Stomach (tissue), 8 donors: ENCODE measurements at regions not wholly inside any gene's neighbourhood (a gene's known extent, or its start where the extent isn't known, plus 50 kb on each side); places are given as distances from the start of the nearest gene placed in this dataset.

Source experiments
- DNase-seq, 2 donors: peaks; one replicate each; pipeline versions ENCODE4 v3.0.0 to v3.0.0-alpha.2; 2013 to 2019
- H3K27ac ChIP-seq, 5 donors: fragments of 200-600 bp in 4 of 5; sonication (generic) in 4 of 5; one replicate each; pipeline ENCODE4 v1.5.1; 2013 to 2019; ENCODE audit warnings: mild to moderate bottlenecking in 1 of 5, moderate library complexity in 1 of 5
- H3K27me3 ChIP-seq, 3 donors: fragments of 200-600 bp; sonication (generic); one replicate each; pipeline ENCODE4 v1.5.1; 2017 to 2019; ENCODE audit warnings: mixed run types in 1 of 3
- H3K36me3 ChIP-seq, 4 donors: fragments of 200-600 bp; sonication (generic); 1 replicate in 3 of 4; 2 replicates in 1 of 4; pipeline ENCODE4 v1.5.1; 2016 to 2019
- H3K4me1 ChIP-seq, 4 donors: fragments of 200-600 bp; sonication (generic); one replicate each; pipeline ENCODE4 v1.5.1; 2016 to 2019
- H3K4me3 ChIP-seq, 4 donors: fragments of 200-600 bp; sonication (generic) in 3 of 4; one replicate each; pipeline ENCODE4 v1.5.1; 2016 to 2019; ENCODE audit warnings: mild to moderate bottlenecking in 1 of 4
- H3K9me3 ChIP-seq, 4 donors: fragments of 200-600 bp; sonication (generic); one replicate each; pipeline ENCODE4 v1.5.1; 2016 to 2019
- EP300 ChIP-seq: sonication (generic); formaldehyde crosslinking; IDR thresholded peaks from one replicate; pipeline ENCODE4 v1.6.1; 2017; ENCODE audit warnings: antibody characterized with exemption
- POLR2A ChIP-seq, 4 donors: fragments of 450-650 bp; IDR thresholded peaks; one replicate each; pipeline ENCODE4 v1.6.1; 2016; ENCODE audit warnings: antibody characterized with exemption in 4 of 4, control low read depth in 2 of 4, mild to moderate bottlenecking in 1 of 4, moderate library complexity in 1 of 4
- POLR2AphosphoS5 ChIP-seq, 3 donors: sonication (generic); formaldehyde crosslinking; IDR thresholded peaks; one replicate each; pipeline ENCODE4 v1.6.1; 2016; ENCODE audit warnings: antibody characterized with exemption in 3 of 3
- WGBS, 5 donors: extraction: QIAGEN DNeasy Blood & Tissue Kit in 3 of 5; methylation state at CpG; one replicate each; pipeline versions ENCODE4 v1.1.5 to v1.1.7; 2013 to 2018; 5-methylcytosine and 5-hydroxymethylcytosine counted together
- intact Hi-C: fragments of 100-400 bp; cut with DNase I; formaldehyde crosslinking; loops from one replicate; pipeline ENCODE4 v1.15.1; 2023; ENCODE audit warnings: low total_unique reads
- TF ChIP-seq, protein P1 (sequence below), 7 experiments: fragments of 450-650 bp in 4 of 7; fragments of 200-600 bp in 3 of 7; sonication (generic) in 3 of 7; IDR thresholded peaks; one replicate each; pipeline ENCODE4 v1.5.1; 2016 to 2019; ENCODE audit warnings: antibody characterized with exemption in 7 of 7, control low read depth in 2 of 7, mild to moderate bottlenecking in 1 of 7
- donor health status: healthy with polysubstance abuse.
- donor health status: Bipolar disorder and iron deficiency.
- donor health status: healthy.

DNA sequence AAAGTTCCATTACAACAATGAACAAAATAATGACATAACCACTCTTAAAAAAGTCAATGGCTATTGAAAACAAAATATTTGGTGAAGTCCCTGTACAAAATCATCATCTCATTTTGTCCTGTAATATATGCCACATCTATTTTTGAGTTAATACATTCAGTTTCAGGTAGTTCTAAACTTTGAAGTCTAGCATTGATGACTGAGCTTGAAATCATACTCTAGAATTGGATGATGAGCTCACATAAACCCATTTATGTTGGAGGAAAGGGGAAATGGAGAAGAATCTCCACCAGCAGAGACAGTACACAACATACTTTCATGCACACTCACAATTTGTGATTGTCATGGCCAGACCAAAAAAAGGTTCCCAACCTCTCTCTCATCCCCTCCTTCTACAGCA is 371.1 kb upstream of the NR3C2 start:
- intact Hi-C loops, result no loop called here
- no peaks in the 10 kb centered on the region for H3K4me1 ChIP-seq

DNA sequence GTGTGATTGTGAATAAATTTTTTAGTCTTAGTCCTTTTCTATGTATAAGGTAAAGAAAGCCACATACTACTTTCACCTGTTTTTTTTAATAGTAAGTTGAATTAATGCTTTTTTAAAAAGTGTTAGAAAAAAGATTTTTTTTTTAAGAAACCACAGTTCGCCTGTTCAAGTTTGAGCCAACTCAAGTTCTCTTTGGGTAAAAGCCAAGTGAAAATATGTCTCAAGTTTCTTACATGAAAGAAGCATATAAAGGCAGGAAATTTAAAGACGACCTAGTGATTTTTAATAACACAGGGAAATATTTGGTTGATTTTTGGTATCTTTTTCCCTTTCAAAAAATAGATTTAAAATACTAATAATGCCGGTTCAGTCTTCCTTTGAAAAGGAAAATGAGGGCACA is 369.9 kb upstream of the NR3C2 start:
- H3K27ac ChIP-seq, result no peak overlapping the region
- no peak overlapping the region for H3K4me3 ChIP-seq
- intact Hi-C loops, result no loop called here
- WGBS, 5 donors, result 38 to 72% (median 66%) methylated on average over 3 of the region's 3 CpGs
- no peaks in the 10 kb centered on the region for H3K27me3 ChIP-seq
- H3K9me3 ChIP-seq, result no peaks in the 10 kb centered on the region
- no peak for TF ChIP-seq POLR2A (IDR thresholded peaks at IDR 0.05)
- no peak for TF ChIP-seq EP300
- TF ChIP-seq, protein P1, sequence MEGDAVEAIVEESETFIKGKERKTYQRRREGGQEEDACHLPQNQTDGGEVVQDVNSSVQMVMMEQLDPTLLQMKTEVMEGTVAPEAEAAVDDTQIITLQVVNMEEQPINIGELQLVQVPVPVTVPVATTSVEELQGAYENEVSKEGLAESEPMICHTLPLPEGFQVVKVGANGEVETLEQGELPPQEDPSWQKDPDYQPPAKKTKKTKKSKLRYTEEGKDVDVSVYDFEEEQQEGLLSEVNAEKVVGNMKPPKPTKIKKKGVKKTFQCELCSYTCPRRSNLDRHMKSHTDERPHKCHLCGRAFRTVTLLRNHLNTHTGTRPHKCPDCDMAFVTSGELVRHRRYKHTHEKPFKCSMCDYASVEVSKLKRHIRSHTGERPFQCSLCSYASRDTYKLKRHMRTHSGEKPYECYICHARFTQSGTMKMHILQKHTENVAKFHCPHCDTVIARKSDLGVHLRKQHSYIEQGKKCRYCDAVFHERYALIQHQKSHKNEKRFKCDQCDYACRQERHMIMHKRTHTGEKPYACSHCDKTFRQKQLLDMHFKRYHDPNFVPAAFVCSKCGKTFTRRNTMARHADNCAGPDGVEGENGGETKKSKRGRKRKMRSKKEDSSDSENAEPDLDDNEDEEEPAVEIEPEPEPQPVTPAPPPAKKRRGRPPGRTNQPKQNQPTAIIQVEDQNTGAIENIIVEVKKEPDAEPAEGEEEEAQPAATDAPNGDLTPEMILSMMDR (IDR thresholded peaks at IDR 0.05), result no peak
- no peak for TF ChIP-seq POLR2AphosphoS5 (IDR thresholded peaks at IDR 0.05)
- H3K4me1 ChIP-seq, result no peaks in the 10 kb centered on the region
- DNase-seq, result no peak
- no peaks in the 10 kb centered on the region for H3K36me3 ChIP-seq

More for the DNA sequence above, 371.1 kb upstream of the NR3C2 start:
- no peak for DNase-seq
- TF ChIP-seq EP300 (no peak), POLR2AphosphoS5 (IDR thresholded peaks at IDR 0.05) (no peak), POLR2A (IDR thresholded peaks at IDR 0.05) (no peak)
- TF ChIP-seq, protein P1 (IDR thresholded peaks at IDR 0.05), result no peak
- Histone ChIP-seq H3K4me3 (no peak overlapping the region), H3K27me3 (no peaks in the 10 kb centered on the region), H3K36me3 (no peaks in the 10 kb centered on the region), H3K9me3 (no peaks in the 10 kb centered on the region), H3K27ac (no peak overlapping the region)

DNA sequence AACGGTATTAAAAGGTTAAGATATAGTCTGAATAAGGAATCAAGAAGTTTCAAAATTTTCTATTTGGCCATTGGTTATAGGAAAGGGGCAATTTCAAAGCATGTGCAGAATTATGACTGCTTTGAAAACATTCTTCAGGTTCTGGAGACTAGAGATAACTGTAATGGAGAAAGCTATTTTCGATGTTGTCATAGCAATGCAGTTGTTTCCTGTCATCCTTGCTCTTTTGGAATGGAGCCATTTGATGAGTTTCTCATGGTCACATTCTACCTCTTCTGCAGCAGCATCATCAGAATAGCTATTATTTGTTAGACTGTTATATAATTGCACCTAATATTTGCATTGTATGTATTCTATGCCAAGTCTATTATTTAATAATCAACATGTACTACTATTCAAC is 368.2 kb upstream of the NR3C2 start:
- Histone ChIP-seq H3K27me3 (no peaks in the 10 kb centered on the region), H3K4me3 (no peak overlapping the region), H3K27ac (no peak overlapping the region), H3K9me3 (peaks cover 0 to 8% (median 3%) of the 10 kb centered on the region in 4 donors), H3K36me3 (no peaks in the 10 kb centered on the region), H3K4me1 (no peaks in the 10 kb centered on the region)
- WGBS, 5 donors, result 88 to 97% (median 91%) methylated on average over 2 of the region's 2 CpGs
- TF ChIP-seq, protein P1 (IDR thresholded peaks at IDR 0.05), result no peak
- TF ChIP-seq POLR2AphosphoS5 (IDR thresholded peaks at IDR 0.05) (no peak), EP300 (no peak), POLR2A (IDR thresholded peaks at IDR 0.05) (no peak)
- intact Hi-C loops, result no loop called here
- DNase-seq, result no peak

DNA sequence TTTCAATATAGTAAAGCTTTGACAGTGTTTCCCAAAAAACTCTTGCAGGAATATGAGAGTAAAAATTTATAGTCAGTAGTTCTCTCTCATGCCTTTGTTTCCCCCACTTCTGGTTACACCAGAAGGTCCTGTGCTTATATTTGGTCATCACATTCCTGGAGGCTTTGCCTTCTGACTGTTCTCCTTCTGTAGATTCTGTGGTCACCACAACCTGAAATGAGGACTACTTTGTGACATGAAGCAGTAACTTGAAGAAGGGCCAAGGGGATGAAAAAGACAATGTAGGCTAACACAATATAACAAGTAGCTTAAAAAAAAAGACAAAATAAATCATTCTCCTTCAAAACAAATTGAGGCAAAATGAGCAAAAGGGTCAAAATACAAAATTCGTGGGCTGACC is 366.2 kb upstream of the NR3C2 start:
- intact Hi-C loops, result no loop called here
- Histone ChIP-seq H3K36me3 (no peaks in the 10 kb centered on the region), H3K4me3 (no peak overlapping the region), H3K4me1 (no peaks in the 10 kb centered on the region), H3K9me3 (peaks cover 0 to 8% (median 3%) of the 10 kb centered on the region in 4 donors), H3K27ac (no peak overlapping the region), H3K27me3 (no peaks in the 10 kb centered on the region)
- DNase-seq, result no peak
- WGBS, 5 donors, result 56 to 77% (median 58%) methylated on average over 1 of the region's 1 CpG
- no peak for TF ChIP-seq POLR2A (IDR thresholded peaks at IDR 0.05)
- TF ChIP-seq POLR2AphosphoS5 (IDR thresholded peaks at IDR 0.05), result no peak
- TF ChIP-seq EP300, result no peak
- TF ChIP-seq, protein P1 (IDR thresholded peaks at IDR 0.05), result no peak
